HG03097 (cell line): ENCODE measurements at regions not wholly inside any gene's neighbourhood (a gene's known extent, or its start where the extent isn't known, plus 50 kb on each side); places are given as distances from the start of the nearest gene placed in this dataset.
A peak's percentile ranks its signal among the peaks of the same experiment; 100 is the strongest.

Source experiments
- ATAC-seq: cut with Tn5 transposase; IDR thresholded peaks from one replicate; pipeline ENCODE4 v1.9.1; 2021; ENCODE audit not compliant: unreplicated experiment, low FRiP score

DNA sequence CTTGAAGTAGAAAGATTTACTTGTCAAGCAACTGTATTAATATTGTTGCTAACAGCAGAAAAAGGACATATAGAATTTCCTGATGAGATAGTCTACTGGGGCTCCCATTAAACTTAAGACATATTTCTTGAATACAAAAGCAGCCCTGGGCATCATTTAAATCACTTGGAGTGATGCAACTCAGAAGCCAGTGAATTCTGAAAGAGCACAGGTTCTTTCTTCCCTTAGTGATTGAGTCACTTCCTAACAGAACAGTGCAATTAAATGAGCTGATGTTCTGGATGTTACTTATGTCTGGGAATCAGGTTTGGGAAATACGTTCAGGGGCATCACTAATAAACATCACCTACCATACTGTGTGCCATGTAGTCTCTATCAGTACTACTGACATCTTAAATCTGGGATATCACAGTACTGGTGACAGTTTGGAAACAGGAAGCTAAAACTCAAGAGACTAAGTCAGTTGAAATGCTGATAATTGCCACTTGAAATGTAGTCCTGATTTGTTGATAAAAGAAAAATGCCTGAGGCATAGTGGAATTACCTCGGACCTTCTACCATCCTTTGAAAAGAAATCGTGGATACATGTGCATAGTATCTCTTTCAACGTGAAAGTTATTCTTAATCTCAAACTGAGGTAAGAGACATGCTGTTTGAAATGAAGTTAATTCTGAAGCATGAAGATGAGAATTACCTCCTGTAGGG lies 249.2 kb upstream of the GPRIN3 start:
- no peak for ATAC-seq

- ATAC-seq = no peak
Observed at GRCh38 chr4:89551191-89551590, 243.6 kb upstream of the GPRIN3 start.

- no peak for ATAC-seq
Observed at GRCh38 chr4:89549907-89550306, 242.3 kb upstream of the GPRIN3 start.

DNA sequence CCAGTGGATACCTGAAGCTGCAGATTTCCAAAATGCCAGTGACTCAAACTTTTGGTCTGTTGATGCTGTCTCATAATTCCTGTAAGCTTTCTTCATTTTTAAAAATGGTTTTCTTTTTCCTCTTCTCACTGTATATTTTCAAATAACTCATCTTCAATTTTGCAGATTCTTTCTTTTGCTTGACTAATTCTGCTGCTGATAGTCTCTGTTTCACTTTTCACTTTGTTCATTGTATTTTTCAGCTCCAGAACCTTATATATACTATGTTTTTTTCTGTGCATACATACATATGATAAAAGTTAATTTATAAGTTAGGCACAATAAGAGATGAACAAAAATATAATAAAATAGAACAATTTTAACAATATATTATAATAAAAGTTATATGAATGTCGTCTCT lies 237.7 kb upstream of the GPRIN3 start:
- ATAC-seq = no peak

DNA sequence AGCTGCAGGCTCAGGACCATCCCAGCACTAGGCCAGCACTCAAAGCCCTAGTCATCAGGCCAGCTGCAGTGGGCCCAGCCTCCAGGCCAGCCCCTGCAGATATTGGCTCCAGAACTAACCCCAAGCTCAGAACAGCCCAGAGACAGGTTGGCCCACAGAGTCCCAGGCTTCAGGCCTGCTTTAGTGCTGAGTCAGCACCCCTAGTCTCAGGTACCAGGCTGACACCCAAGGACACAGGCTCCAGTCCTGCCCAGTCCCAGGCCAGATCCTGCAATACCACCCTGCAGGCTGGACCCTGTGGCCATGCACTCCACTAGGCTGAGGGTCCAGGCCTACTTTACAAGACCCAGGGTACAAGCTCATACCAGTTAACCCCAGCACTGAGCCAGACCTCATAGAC lies 234.4 kb upstream of the GPRIN3 start:
- no peak for ATAC-seq

GRCh38 chr4:89539797-89540711 lies 232.5 kb upstream of the GPRIN3 start:
- no peak for ATAC-seq

- ATAC-seq = no peak
Observed at GRCh38 chr4:89539374-89539773, 231.8 kb upstream of the GPRIN3 start.

DNA sequence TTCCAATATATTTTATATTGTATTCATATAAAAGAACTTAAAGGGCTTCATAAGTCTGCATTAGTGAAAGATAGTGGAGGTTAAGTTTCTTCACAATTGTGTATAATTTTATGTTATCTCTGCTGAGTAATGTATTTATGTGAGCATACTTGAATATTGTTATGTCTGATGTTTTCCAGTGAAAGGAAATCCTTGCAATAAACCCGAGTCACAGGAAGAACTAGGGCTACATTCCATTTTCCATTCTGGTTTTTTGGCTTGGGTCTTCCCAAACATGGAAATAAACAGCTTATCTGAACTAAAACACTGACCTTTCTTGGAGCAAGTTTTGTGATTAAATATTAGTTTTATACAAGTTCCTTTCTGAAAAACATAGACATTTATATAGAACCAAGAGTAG lies 231.3 kb upstream of the GPRIN3 start:
- no peak for ATAC-seq

DNA sequence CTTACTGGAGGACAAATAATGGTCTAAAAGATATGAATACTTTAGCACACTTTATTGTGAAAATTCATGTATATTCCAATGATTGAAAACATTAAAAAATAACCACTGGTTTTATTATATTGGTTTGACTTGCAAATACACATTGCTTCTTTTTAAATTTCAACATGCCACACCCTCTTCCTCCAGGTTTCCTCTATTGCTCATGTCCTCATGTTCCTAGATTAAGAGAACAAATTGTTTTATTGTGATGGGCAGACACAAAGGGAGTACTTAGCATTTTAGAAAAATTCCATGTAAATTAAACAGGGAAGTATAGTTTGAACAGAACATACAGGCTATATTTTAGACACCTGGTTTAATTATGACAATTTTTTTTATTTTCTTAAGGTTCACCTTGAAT lies 230.6 kb upstream of the GPRIN3 start:
- ATAC-seq = no peak

GRCh38 chr4:89537281-89537680 lies 229.7 kb upstream of the GPRIN3 start:
- ATAC-seq = no peak

DNA sequence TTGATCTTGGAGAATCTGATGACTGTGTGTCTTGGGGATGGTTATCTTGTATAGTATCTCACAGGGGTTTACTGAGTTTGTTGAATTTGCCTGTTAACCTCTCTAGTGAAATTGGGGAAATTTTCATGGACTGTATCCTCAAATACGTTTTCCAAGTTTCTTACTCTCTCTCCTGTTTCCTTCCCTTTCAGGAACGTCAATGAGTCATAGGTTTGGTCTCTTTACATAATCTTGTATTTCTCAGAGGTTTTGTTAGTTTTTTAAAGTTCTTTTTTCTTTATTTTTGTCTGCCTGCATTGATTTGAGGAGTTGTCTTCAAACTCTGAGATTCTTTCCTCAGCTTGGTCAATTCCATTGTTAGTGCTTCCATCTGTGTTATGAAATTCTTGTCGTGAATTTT lies 227.7 kb upstream of the GPRIN3 start:
- ATAC-seq = no peak

DNA sequence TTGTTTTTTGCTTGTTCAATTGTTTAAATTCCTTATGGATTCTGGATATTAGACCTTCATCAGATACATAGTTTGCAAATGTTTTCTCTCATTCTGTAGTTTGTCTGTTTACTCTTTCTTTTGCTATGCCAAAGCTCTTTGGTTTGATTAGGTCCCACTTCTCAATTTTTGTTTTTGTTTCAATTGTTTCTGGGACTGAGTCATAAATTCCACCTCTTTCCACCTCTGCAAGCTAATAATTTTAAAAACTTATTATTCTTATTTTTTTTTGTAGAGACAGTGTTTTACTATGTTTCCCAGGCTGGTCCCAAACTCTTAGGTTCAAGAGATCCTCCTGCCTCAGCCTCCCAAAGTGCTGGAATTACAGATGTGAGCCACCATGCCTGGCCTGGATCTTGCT lies 226.8 kb upstream of the GPRIN3 start:
- no peak for ATAC-seq

DNA sequence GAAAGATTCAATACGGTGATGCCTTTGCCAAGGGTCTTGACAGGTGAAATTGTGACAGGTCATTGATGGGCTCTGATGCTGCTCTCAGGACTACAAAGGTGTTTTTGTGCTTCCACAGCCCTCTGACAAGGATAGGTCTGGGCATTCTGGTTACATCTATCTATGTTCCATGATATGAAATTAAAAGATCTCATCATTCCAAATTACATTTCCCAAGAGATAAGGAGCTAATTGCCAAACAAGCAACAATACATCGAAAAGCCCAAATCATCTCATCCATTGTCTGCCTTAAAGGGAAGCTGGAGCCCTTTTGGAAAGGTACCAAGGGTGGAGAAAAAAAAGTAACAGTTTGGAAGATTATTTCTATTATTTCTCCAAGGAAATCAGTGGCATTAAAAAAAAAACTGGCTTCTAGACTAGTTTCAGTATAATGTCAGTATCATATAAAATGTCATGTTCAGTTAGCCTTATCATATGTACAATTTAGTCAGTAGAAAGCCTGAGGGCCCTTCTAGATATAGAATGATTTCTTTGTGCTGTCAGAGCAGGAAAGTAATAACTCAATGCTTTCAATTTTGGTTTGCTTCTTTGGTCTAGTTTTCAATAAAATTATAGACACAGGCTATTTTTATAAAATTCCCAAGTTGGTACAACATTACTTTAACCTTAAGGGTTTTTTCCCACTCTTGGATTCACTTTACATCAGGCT lies 224.5 kb upstream of the GPRIN3 start:
- ATAC-seq = no peak

- ATAC-seq = no peak
Observed at GRCh38 chr4:89528526-89529133, 221.0 kb upstream of the GPRIN3 start.

- no peak for ATAC-seq
Observed at GRCh38 chr4:89521826-89522225, 214.2 kb upstream of the GPRIN3 start.

DNA sequence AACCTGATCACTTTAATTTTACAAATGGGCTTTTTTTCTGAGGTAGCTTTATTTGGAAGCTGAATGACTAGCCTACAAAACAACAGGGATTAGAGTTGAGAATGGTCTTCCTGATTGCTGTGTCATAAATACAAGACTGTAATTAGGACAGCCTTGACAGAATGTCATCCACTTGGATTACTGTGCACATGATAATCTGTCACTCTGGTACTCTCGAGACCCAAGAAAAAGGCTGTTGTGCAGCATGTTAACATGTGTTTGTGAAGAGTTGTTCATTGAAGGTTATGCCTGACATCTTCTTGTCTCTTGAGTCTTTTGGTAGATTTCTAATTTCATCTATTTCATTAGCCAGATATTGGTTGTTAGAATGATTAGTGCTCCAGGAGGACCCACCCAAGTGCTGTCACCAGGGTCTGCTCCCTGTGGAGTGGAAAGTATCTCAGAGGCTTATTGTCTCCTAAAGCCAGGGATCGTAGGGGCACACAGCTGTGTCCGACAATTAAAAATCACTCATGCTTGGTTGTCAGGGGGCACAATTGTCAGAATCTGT lies 212.2 kb upstream of the GPRIN3 start:
- no peak for ATAC-seq

DNA sequence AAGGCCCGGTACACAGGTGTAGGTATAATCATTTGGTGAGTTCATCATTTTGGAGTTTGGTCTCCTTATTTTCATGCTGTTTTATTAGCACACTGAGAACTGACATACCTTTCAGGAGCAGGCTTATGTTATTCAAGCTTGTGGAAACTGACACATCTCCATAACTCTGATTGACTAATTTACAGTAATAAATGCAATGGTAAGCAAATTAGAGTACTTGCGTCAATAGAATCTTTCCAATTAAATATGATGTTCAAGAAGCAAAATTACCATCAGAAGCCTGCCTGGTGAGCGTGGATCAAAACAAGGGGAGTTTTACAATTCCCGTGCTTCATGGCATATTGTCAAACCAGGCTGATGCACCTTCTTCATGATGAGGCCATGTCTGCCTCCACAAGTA lies 210.7 kb upstream of the GPRIN3 start:
- no peak for ATAC-seq

- ATAC-seq = no peak
Observed at GRCh38 chr4:89514811-89515210, 207.2 kb upstream of the GPRIN3 start.

DNA sequence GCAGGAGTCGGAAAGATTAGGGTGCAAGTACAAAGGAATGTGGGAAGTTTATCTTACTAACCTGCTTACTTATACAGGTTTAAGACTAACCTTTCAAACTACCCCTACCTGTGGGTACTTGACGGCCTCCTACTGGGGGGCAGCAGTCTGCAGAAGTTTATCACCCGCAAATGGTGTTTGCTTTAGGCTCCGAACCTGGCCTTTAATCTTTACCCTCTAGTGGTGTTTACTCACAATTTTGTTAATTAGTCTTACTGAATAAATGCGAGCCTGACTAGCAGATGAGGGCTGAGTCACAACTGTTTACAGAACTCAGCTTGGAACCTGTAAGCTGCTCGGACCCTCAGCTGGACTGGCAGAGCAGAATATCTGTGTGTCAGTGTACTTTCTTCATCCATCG lies 204.2 kb upstream of the GPRIN3 start:
- no peak for ATAC-seq

GRCh38 chr4:89509708-89510281 lies 202.2 kb upstream of the GPRIN3 start:
- peak; percentile 100 for ATAC-seq
